Cardiac muscle cell (in vitro differentiated cells and primary cell): ENCODE measurements at regions not wholly inside any gene's neighbourhood (a gene's known extent, or its start where the extent isn't known, plus 50 kb on each side); places are given as distances from the start of the nearest gene placed in this dataset.

Source experiments
- DNase-seq, 2 donors: peaks; one replicate each; pipeline versions ENCODE4 v3.0.0 to v3.0.0-alpha.2; 2010 to 2017; ENCODE audit warnings: low read depth in 1 of 2, low spot score in 1 of 2
- H3K27ac ChIP-seq: fragments of 200-600 bp; sonication (generic); 2 replicates; pipeline ENCODE4 v1.5.1; 2016
- H3K27me3 ChIP-seq: fragments of 200-600 bp; sonication (generic); 2 replicates; pipeline ENCODE4 v1.6.0; 2016; ENCODE audit warnings: control low read depth
- H3K36me3 ChIP-seq: fragments of 200-600 bp; sonication (generic); 2 replicates; pipeline ENCODE4 v1.5.1; 2016; ENCODE audit warnings: control low read depth
- H3K4me1 ChIP-seq: fragments of 200-600 bp; sonication (generic); 2 replicates; pipeline ENCODE4 v1.8.1; 2017; ENCODE audit warnings: low read depth, mild to moderate bottlenecking, mixed run types
- H3K4me3 ChIP-seq: fragments of 200-600 bp; sonication (generic); 2 replicates; pipeline ENCODE4 v1.5.1; 2016; ENCODE audit warnings: mild to moderate bottlenecking
- H3K9me3 ChIP-seq: fragments of 200-600 bp; sonication (generic); 2 replicates; pipeline ENCODE4 v1.5.1; 2017; ENCODE audit warnings: low read depth, mild to moderate bottlenecking, control low read depth
- CTCF ChIP-seq: IDR thresholded peaks from 2 replicates; pipeline ENCODE4 v1.5.1; 2012; ENCODE audit warnings: low read depth, mild to moderate bottlenecking, low read length

DNA sequence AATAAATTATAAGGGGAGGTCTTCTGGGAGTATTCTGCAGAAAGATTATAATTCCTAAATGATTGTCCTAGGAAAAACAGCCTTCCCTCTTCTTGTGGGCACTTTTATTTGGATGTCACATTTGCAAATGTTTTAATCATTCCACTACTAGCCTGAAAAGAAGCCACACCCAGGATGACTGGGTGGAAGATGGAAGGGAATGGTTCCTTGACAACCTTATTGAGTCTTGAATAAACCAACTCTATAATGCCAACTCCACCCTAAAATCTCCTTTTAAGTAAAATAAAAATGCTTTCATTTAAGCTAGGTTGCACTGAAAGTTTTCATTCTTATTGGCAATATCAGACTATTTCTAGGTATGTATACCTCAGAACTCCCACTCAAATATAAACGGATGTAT, 494.6 kb downstream of the RFC3 start:
- no peak for TF ChIP-seq CTCF
- no peaks in the 10 kb centered on the region for H3K4me1 ChIP-seq
- H3K4me3 ChIP-seq, result no peak overlapping the region
- no peak for DNase-seq
- no peaks in the 10 kb centered on the region for H3K36me3 ChIP-seq
- H3K9me3 ChIP-seq, result no peaks in the 10 kb centered on the region
- H3K27ac ChIP-seq, result no peak overlapping the region
- H3K27me3 ChIP-seq, result no peaks in the 10 kb centered on the region

DNA sequence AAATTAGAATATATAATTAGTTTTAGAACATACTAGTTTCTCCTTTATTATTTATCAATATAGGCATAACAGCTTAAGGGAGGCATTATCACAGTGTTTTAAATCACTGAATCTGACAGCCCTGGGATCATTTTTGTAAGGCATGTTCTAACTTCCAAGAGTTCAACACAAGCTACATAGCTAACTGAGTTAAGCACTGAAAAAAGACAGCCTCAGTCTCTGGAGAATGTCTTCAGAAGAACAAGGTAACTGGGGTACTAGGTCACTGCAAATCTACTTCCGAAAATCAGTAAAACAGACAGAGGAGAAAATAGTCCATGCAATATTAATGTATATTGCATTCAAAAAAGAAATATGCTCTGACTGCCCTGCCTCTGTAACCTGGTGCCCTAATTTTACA, 502.1 kb downstream of the RFC3 start:
- TF ChIP-seq CTCF, result no peak

DNA sequence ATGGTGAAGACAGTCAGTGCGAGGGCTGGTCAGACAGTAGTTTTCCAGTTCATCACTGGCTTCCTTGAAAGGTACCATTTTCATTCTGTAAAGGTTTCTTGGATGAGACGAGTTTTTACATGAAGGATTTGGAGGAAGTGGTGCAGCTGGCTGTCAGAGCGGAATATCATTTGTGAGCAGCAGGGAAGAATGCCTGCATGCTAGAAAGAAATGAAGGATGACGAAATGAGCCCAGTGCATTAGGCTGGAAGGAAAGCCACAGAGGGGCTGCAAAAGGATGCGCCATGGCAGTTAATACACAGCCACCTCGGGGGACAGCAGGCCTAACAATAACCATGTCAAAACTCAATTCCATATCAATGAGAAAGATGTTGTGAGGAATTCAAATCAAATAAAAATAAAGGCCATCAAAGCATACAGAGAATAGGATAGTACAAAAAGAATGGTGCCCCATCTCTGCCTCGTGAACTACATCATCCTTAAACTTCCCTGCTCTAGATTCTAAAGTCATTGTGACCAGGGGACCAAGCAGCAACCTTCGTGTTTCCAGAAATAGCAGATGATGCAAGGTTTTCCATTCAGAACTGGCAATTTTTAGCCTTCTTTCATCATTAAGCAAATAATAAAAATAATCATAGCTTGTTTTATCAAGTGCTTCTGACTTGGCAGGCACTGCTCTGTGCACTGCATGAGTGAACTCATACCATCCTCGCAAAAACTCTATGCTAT, 504.2 kb downstream of the RFC3 start:
- H3K4me1 ChIP-seq, result no peaks in the 10 kb centered on the region
- TF ChIP-seq CTCF, result no peak

More for the DNA sequence above, 502.1 kb downstream of the RFC3 start:
- H3K4me1 ChIP-seq, result no peaks in the 10 kb centered on the region
- no peaks in the 10 kb centered on the region for H3K27me3 ChIP-seq
- DNase-seq, result no peak
- no peak overlapping the region for H3K4me3 ChIP-seq
- H3K9me3 ChIP-seq, result no peaks in the 10 kb centered on the region
- no peaks in the 10 kb centered on the region for H3K36me3 ChIP-seq
- no peak overlapping the region for H3K27ac ChIP-seq

DNA sequence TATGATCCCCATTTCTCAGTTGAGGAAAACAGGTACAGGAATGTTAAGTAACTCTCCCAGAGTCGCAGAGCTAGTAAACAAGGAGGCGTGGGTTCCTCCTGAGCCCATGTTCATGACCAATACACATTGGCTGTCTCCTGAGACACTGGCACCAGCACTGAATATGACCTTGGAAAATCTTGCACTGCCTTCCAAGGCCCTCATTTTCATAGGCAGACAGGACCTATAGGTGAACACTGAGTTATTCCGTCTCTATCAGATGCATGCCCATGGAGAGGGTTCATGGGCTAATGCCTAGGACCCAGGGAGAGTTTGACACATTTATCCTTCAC, 504.8 kb downstream of the RFC3 start:
- no peaks in the 10 kb centered on the region for H3K4me1 ChIP-seq
- H3K4me3 ChIP-seq, result no peak overlapping the region
- no peak overlapping the region for H3K27ac ChIP-seq
- no peaks in the 10 kb centered on the region for H3K9me3 ChIP-seq
- no peaks in the 10 kb centered on the region for H3K36me3 ChIP-seq
- no peaks in the 10 kb centered on the region for H3K27me3 ChIP-seq
- TF ChIP-seq CTCF, result no peak
- DNase-seq, result no peak

More for the DNA sequence above, 504.2 kb downstream of the RFC3 start:
- Histone ChIP-seq H3K27me3 (no peaks in the 10 kb centered on the region), H3K36me3 (no peaks in the 10 kb centered on the region), H3K9me3 (no peaks in the 10 kb centered on the region), H3K27ac (no peak overlapping the region), H3K4me3 (no peak overlapping the region)
- no peak for DNase-seq

GRCh38 chr13:34335014-34336007, 517.4 kb downstream of the RFC3 start:
- Histone ChIP-seq H3K27ac (no peak overlapping the region), H3K27me3 (no peaks in the 10 kb centered on the region), H3K36me3 (no peaks in the 10 kb centered on the region), H3K9me3 (no peaks in the 10 kb centered on the region), H3K4me1 (no peaks in the 10 kb centered on the region), H3K4me3 (no peak overlapping the region)
- DNase-seq, result no peak
- TF ChIP-seq CTCF, result no peak
